OCI-LY7 (cell line): ENCODE measurements at regions not wholly inside any gene's neighbourhood (a gene's known extent, or its start where the extent isn't known, plus 50 kb on each side); places are given as distances from the start of the nearest gene placed in this dataset.

Source experiments
- BruUV-seq: library from RNA; stranded (reverse); fragments of 400-500 nt; replicated peaks from 2 replicates; lab custom pipeline; 2021; lab: Mats Ljungman, UMichigan
- CTCF ChIA-PET: fragments of 300-600 bp; sonication (Branson Sonifier 250); formaldehyde crosslinking; loops from one replicate; lab custom pipeline; 2022; ENCODE audit warnings: antibody characterized with exemption; ENCODE audit not compliant: unreplicated experiment; lab: Charles Lee
- POLR2A ChIA-PET: fragments of 300-600 bp; sonication (Branson Sonifier 250); formaldehyde crosslinking; loops from one replicate; lab custom pipeline; 2022; ENCODE audit warnings: antibody characterized with exemption; lab: Charles Lee
- DNase-seq: peaks from one replicate; pipeline ENCODE4 v3.0.0-alpha.2; 2015; ENCODE audit warnings: low spot score
- H2AFZ ChIP-seq: fragments of 200-600 bp; sonication (generic), shearing (Covaris generic); 2 replicates; pipeline ENCODE4 v1.6.1; 2014; ENCODE audit warnings: mild to moderate bottlenecking, antibody characterized with exemption, low read length, moderate library complexity
- H3K27ac ChIP-seq: fragments of 200-600 bp; sonication (generic); 2 replicates; pipeline ENCODE4 v1.5.1; 2014; ENCODE audit warnings: mixed run types, low read depth, mild to moderate bottlenecking, moderate library complexity, low read length, inconsistent platforms; ENCODE audit not compliant: poor library complexity, severe bottlenecking
- H3K36me3 ChIP-seq: fragments of 200-600 bp; sonication (generic); 2 replicates; pipeline ENCODE4 v1.6.1; 2014; ENCODE audit warnings: mild to moderate bottlenecking, antibody characterized with exemption, low read length, moderate library complexity, mixed read lengths; ENCODE audit not compliant: insufficient read depth
- H3K4me1 ChIP-seq: fragments of 200-600 bp; sonication (generic); 2 replicates; pipeline ENCODE4 v1.5.1; 2014; ENCODE audit warnings: mild to moderate bottlenecking, low read length; ENCODE audit not compliant: insufficient read depth, poor library complexity, severe bottlenecking
- H3K4me2 ChIP-seq: fragments of 200-600 bp; sonication (generic); 2 replicates; pipeline ENCODE4 v1.6.1; 2014; ENCODE audit warnings: mild to moderate bottlenecking, low read length
- H3K4me3 ChIP-seq: fragments of 200-600 bp; sonication (generic); 2 replicates; pipeline ENCODE4 v1.5.1; 2014; ENCODE audit warnings: mild to moderate bottlenecking, low read depth, low read length; ENCODE audit not compliant: poor library complexity, severe bottlenecking
- H3K79me2 ChIP-seq: fragments of 200-600 bp; sonication (generic); 2 replicates; pipeline ENCODE4 v1.6.1; 2016; ENCODE audit warnings: low read depth, mild to moderate bottlenecking, low read length, moderate library complexity, mixed read lengths; ENCODE audit not compliant: insufficient read depth
- H3K9me2 ChIP-seq: fragments of 200-600 bp; sonication (generic); 2 replicates; pipeline ENCODE4 v1.6.1; 2016; ENCODE audit warnings: mild to moderate bottlenecking, low read length, mixed read lengths; ENCODE audit not compliant: insufficient read depth
- H3K9me3 ChIP-seq: fragments of 200-600 bp; sonication (generic); 2 replicates; pipeline ENCODE4 v1.6.1; 2014; ENCODE audit warnings: mild to moderate bottlenecking, mixed run types, low read length, mixed read lengths
- H4K20me1 ChIP-seq: fragments of 200-600 bp; sonication (generic); 2 replicates; pipeline ENCODE4 v1.6.1; 2014; ENCODE audit warnings: mild to moderate bottlenecking, antibody characterized with exemption, low read length, moderate library complexity, mixed read lengths; ENCODE audit not compliant: insufficient read depth
- EZH2phosphoT487 ChIP-seq: fragments of 200-600 bp; sonication (generic); IDR thresholded peaks from 2 replicates; pipeline ENCODE4 v1.6.1; 2018; ENCODE audit warnings: low read depth, borderline replicate concordance, mild to moderate bottlenecking, mixed run types, antibody characterized with exemption, low read length, moderate library complexity, mixed read lengths
- intact Hi-C: fragments of 100-400 bp; cut with micrococcal nuclease; formaldehyde crosslinking; loops from one replicate; pipeline ENCODE4 v1.10.0; 2022; ENCODE audit not compliant: unreplicated experiment
- TF ChIP-seq, protein P1 (sequence below): fragments of 200-600 bp; sonication (generic); conservative IDR thresholded peaks from 2 replicates; pipeline ENCODE4 v1.5.1; 2014; ENCODE audit warnings: mild to moderate bottlenecking, antibody characterized with exemption, low read length, moderate library complexity, mixed read lengths

DNA sequence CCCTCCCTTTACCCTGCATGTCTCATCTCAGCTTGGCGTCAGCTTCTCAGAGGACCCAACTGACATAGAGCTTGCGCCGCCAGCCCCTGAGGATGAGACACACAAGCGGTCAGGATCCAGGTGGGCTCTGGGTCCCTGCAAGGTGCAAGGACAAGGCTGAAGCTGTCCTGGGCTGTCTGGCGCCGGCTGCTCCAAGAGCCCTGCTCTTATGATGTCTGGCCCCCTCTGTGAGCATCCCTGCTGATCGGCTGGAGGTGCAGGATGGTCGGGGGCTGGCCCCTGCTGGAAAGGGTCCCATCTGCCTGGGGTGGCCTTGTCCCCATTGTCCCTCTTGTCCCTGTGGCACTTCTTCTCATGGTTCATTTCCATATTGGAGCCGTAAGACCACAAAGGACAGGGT lies 479.0 kb downstream of the NPHP4 start:
- no peak overlapping the region for H3K4me3 ChIP-seq
- no peak for DNase-seq
- no peaks in the 10 kb centered on the region for H3K4me1 ChIP-seq
- no peaks in the 10 kb centered on the region for H3K9me3 ChIP-seq
- no peak for TF ChIP-seq EZH2phosphoT487
- TF ChIP-seq, protein P1, sequence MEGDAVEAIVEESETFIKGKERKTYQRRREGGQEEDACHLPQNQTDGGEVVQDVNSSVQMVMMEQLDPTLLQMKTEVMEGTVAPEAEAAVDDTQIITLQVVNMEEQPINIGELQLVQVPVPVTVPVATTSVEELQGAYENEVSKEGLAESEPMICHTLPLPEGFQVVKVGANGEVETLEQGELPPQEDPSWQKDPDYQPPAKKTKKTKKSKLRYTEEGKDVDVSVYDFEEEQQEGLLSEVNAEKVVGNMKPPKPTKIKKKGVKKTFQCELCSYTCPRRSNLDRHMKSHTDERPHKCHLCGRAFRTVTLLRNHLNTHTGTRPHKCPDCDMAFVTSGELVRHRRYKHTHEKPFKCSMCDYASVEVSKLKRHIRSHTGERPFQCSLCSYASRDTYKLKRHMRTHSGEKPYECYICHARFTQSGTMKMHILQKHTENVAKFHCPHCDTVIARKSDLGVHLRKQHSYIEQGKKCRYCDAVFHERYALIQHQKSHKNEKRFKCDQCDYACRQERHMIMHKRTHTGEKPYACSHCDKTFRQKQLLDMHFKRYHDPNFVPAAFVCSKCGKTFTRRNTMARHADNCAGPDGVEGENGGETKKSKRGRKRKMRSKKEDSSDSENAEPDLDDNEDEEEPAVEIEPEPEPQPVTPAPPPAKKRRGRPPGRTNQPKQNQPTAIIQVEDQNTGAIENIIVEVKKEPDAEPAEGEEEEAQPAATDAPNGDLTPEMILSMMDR: no peak
- no peaks in the 10 kb centered on the region for H4K20me1 ChIP-seq
- intact Hi-C loops: no loop called here
- no peak overlapping the region for H3K27ac ChIP-seq
- H3K79me2 ChIP-seq: no peaks in the 10 kb centered on the region
- POLR2A ChIA-PET: interaction anchor here (0.5 kb wide), 1 partner anchor 107 kb away, joined by 5 read pairs; no protein-coding TSS in a partner anchor
- no peaks in the 10 kb centered on the region for H3K36me3 ChIP-seq
- BruUV-seq: no TSS peak
- no peak overlapping the region for H2AFZ ChIP-seq
- no peak overlapping the region for H3K4me2 ChIP-seq
- H3K9me2 ChIP-seq: no peaks in the 10 kb centered on the region
- CTCF ChIA-PET: no interaction called here

DNA sequence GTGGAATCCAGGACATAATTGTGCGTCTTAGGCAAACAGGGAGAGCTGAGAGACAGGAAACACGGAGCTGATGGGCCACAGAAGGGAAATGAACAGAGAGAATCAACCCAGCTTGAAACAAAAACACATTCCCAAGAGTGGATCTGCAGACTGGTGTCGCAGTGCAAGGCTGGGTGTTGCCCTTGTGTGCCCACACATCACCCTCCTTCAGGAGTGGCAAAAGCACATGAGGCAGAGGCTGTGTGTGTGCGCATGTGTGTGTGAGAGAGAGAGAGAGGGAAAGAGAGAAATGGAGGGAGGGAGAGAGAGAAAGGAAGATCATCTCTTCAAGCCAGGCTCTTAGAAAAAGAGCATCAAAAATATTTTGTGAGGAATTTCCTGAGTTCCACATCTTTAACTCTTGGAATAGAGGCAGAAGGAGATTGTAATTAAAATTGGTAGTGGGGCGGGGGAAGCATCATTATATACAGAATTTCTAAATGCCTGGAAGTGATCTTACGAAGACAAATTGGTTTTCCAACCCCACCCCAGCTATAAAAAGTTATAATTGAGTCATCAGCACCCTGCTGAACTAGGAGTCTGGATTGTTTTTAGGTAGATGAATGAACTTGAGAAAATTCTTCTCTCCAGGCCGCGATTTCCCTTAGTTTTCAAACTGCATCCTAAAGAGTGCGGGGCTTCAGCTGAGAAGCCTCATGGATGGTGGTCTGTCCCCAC lies 480.7 kb downstream of the NPHP4 start:
- intact Hi-C loops: loop anchor here (2.0 kb wide), 1 partner anchor 235 kb away; no protein-coding TSS in a partner anchor
- CTCF ChIA-PET: no interaction called here

More for the DNA sequence above, 480.7 kb downstream of the NPHP4 start:
- no peak overlapping the region for H3K4me3 ChIP-seq
- H3K4me1 ChIP-seq: no peaks in the 10 kb centered on the region
- no peaks in the 10 kb centered on the region for H3K36me3 ChIP-seq
- DNase-seq: no peak
- TF ChIP-seq, protein P1: no peak
- no peak for TF ChIP-seq EZH2phosphoT487
- no peak overlapping the region for H3K4me2 ChIP-seq
- no TSS peak for BruUV-seq
- H4K20me1 ChIP-seq: no peaks in the 10 kb centered on the region
- POLR2A ChIA-PET: no interaction called here
- no peaks in the 10 kb centered on the region for H3K9me2 ChIP-seq
- no peak overlapping the region for H3K27ac ChIP-seq
- H2AFZ ChIP-seq: no peak overlapping the region
- no peaks in the 10 kb centered on the region for H3K79me2 ChIP-seq
- no peaks in the 10 kb centered on the region for H3K9me3 ChIP-seq
